ENCODE measurements at regions not wholly inside any gene's neighbourhood (a gene's known extent, or its start where the extent isn't known, plus 50 kb on each side); places are given as distances from the start of the nearest gene placed in this dataset.

DNA sequence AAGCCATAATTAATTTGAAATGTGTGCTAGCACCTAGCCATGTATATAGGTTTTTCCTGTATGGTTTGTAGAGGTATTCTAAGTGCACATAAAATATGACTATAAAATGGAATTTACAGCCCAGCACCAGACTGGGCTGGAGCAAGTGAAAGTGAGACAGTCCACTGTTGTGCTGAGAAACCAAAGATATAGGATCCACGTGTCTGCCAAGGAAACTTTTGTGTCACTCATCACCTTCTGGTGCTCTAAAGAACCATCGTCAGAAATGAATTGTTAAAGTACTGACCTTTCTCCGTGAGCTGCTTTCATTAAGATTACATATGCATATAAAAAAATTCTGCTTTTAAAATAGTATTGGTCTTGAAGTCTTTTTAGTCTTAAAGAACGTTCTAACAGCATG lies 141.0 kb upstream of the ZC3H11B start:
- Mint-ChIP-seq H3K27ac (ENCODE audit: unreplicated experiment) (no peak overlapping the region), H3K27me3 (ENCODE audit: low read depth) (peaks cover 5% of the 10 kb centered on the region), H3K4me1 (ENCODE audit: low read depth) (peaks cover 3% of the 10 kb centered on the region), H3K36me3 (ENCODE audit: low read depth) (no peaks in the 10 kb centered on the region), H3K9me3 (ENCODE audit: low read depth) (peaks cover 3% of the 10 kb centered on the region), H3K4me3 (ENCODE audit: unreplicated experiment) (no peak overlapping the region)
- TF ChIP-seq, protein P1, sequence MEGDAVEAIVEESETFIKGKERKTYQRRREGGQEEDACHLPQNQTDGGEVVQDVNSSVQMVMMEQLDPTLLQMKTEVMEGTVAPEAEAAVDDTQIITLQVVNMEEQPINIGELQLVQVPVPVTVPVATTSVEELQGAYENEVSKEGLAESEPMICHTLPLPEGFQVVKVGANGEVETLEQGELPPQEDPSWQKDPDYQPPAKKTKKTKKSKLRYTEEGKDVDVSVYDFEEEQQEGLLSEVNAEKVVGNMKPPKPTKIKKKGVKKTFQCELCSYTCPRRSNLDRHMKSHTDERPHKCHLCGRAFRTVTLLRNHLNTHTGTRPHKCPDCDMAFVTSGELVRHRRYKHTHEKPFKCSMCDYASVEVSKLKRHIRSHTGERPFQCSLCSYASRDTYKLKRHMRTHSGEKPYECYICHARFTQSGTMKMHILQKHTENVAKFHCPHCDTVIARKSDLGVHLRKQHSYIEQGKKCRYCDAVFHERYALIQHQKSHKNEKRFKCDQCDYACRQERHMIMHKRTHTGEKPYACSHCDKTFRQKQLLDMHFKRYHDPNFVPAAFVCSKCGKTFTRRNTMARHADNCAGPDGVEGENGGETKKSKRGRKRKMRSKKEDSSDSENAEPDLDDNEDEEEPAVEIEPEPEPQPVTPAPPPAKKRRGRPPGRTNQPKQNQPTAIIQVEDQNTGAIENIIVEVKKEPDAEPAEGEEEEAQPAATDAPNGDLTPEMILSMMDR (IDR thresholded peaks at IDR 0.05) = no peak
- no peak for DNase-seq (ENCODE audit: low spot score)

DNA sequence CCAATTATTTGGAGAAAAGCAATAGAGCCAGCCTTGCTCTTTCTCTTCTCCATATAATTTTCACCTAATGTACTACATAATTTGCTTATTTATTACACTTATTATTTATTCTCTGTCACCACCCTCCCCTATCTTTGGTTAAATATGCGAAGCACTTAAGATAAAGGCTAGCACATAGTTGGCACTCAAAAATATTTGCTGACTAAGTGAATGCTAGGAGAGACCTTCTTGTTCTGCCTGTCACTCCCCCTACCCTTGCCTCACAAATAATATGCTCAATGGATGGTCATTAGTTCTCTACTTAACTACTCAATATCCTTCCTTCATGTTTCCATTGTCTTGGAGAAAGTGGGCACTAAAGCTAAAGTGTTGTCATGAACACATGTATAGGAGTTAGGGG lies 139.7 kb upstream of the ZC3H11B start:
- peaks cover 3% of the 10 kb centered on the region for H3K27me3 Mint-ChIP-seq (ENCODE audit: low read depth)
- H3K4me1 Mint-ChIP-seq (ENCODE audit: low read depth) = peaks cover 3% of the 10 kb centered on the region
- H3K9me3 Mint-ChIP-seq (ENCODE audit: low read depth) = peaks cover 3% of the 10 kb centered on the region
- H3K27ac Mint-ChIP-seq (ENCODE audit: unreplicated experiment) = no peak overlapping the region
- H3K4me3 Mint-ChIP-seq (ENCODE audit: unreplicated experiment) = no peak overlapping the region
- no peak for DNase-seq (ENCODE audit: low spot score)
- no peaks in the 10 kb centered on the region for H3K36me3 Mint-ChIP-seq (ENCODE audit: low read depth)
- TF ChIP-seq, protein P1 (IDR thresholded peaks at IDR 0.05) = no peak

- TF ChIP-seq, protein P1 (IDR thresholded peaks at IDR 0.05) = no peak
- no peaks in the 10 kb centered on the region for H3K27me3 Mint-ChIP-seq (ENCODE audit: low read depth)
- no peak for DNase-seq (ENCODE audit: low spot score)
- no peak overlapping the region for H3K27ac Mint-ChIP-seq (ENCODE audit: unreplicated experiment)
- no peaks in the 10 kb centered on the region for H3K36me3 Mint-ChIP-seq (ENCODE audit: low read depth)
- peaks cover 3% of the 10 kb centered on the region for H3K9me3 Mint-ChIP-seq (ENCODE audit: low read depth)
- peaks cover 3% of the 10 kb centered on the region for H3K4me1 Mint-ChIP-seq (ENCODE audit: low read depth)
- no peak overlapping the region for H3K4me3 Mint-ChIP-seq (ENCODE audit: unreplicated experiment)
These were observed 139.1 kb upstream of the ZC3H11B start for GRCh38 chr1:219751870-219752507.

- H3K4me3 Mint-ChIP-seq (ENCODE audit: unreplicated experiment) = no peak overlapping the region
- TF ChIP-seq, protein P1 (IDR thresholded peaks at IDR 0.05) = no peak
- no peak overlapping the region for H3K27ac Mint-ChIP-seq (ENCODE audit: unreplicated experiment)
- H3K4me1 Mint-ChIP-seq (ENCODE audit: low read depth) = peaks cover 3% of the 10 kb centered on the region
- no peaks in the 10 kb centered on the region for H3K27me3 Mint-ChIP-seq (ENCODE audit: low read depth)
- H3K9me3 Mint-ChIP-seq (ENCODE audit: low read depth) = no peaks in the 10 kb centered on the region
- DNase-seq (ENCODE audit: low spot score) = no peak
- H3K36me3 Mint-ChIP-seq (ENCODE audit: low read depth) = no peaks in the 10 kb centered on the region
These were observed 136.5 kb upstream of the ZC3H11B start for GRCh38 chr1:219749370-219749769.

GRCh38 chr1:219746141-219746540 lies 133.2 kb upstream of the ZC3H11B start:
- H3K27me3 Mint-ChIP-seq (ENCODE audit: low read depth) = no peaks in the 10 kb centered on the region
- peaks cover 3% of the 10 kb centered on the region for H3K4me1 Mint-ChIP-seq (ENCODE audit: low read depth)
- H3K4me3 Mint-ChIP-seq (ENCODE audit: unreplicated experiment) = no peak overlapping the region
- DNase-seq (ENCODE audit: low spot score) = no peak
- no peaks in the 10 kb centered on the region for H3K9me3 Mint-ChIP-seq (ENCODE audit: low read depth)
- TF ChIP-seq, protein P1 (IDR thresholded peaks at IDR 0.05) = no peak
- H3K36me3 Mint-ChIP-seq (ENCODE audit: low read depth) = no peaks in the 10 kb centered on the region
- H3K27ac Mint-ChIP-seq (ENCODE audit: unreplicated experiment) = no peak overlapping the region
